GM12892 (cell line): ENCODE measurements at regions not wholly inside any gene's neighbourhood (a gene's known extent, or its start where the extent isn't known, plus 50 kb on each side); places are given as distances from the start of the nearest gene placed in this dataset.

Source experiments
- POLR2A ChIP-seq: IDR thresholded peaks from 2 replicates; pipeline ENCODE4 v1.6.1; 2011; ENCODE audit warnings: low read depth, low read length, control low read depth
- POLR2AphosphoS5 ChIP-seq: IDR thresholded peaks from 2 replicates; pipeline ENCODE4 v1.6.1; 2011; ENCODE audit warnings: low read depth, low read length, control low read depth

DNA sequence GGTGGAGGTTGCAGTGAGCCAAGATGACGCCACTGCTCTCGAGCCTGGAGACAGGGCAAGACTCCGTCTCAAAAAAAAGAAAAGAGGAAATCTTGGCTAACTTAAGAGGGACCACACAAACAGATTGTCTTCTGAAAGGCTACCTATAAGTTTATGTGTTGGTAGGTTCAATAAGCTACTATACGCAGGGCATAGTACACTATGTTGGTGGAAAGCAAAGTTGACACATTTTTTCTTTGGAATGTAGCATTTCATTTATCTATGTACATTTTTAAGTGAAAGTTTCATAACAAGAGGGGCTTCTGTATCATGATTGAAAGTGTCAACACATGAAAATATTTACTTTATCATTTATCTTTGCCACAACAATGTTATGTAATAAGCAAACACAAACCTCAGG, 752.6 kb upstream of the ACVR2A start:
- TF ChIP-seq POLR2AphosphoS5, result no peak
- no peak for TF ChIP-seq POLR2A
